ENCODE measurements at regions not wholly inside any gene's neighbourhood (a gene's known extent, or its start where the extent isn't known, plus 50 kb on each side); places are given as distances from the start of the nearest gene placed in this dataset.

DNA sequence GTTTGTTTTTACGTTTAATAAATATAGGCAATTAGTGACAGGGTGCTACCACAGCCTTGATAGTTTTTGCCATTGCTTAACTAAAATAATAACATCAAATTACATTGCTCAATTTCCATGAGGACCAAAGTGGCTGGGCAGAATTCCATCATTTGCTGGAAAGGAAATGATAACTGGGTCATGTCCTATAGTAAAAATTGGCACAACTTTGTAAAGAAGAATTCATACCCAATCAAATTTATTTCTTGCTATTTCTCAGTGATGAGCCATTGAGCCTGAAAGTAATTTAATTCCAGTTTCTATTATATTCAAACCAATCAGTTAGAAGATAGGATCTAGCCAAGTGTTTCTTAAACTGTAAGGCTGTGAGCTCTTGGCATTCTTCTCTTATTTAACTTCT lies 102.2 kb upstream of the CTTNBP2 start:
- no peak for TF ChIP-seq CTCF (IDR thresholded peaks at IDR 0.05)
- no peak for TF ChIP-seq EZH2 (IDR thresholded peaks at IDR 0.05; ENCODE audit: borderline replicate concordance, insufficient read depth, low read depth, low read length, poor library complexity, severe bottlenecking)

All from B cell (primary cell).